Mesendoderm (in vitro differentiated cells): ENCODE measurements at regions not wholly inside any gene's neighbourhood (a gene's known extent, or its start where the extent isn't known, plus 50 kb on each side); places are given as distances from the start of the nearest gene placed in this dataset.

Experiments
- DNase-seq: peaks from one replicate; pipeline ENCODE4 v3.0.0; 2013
- H2AK5ac ChIP-seq: 2 replicates; pipeline ENCODE4 v1.6.1; 2013; ENCODE audit warnings: low read length, inconsistent platforms
- H2BK120ac ChIP-seq: 2 replicates; pipeline ENCODE4 v1.6.1; 2013; ENCODE audit warnings: low read depth, mild to moderate bottlenecking, low read length, moderate library complexity, mixed read lengths
- H2BK15ac ChIP-seq: replicated peaks from 2 replicates; pipeline ENCODE4 v1.6.1; 2013; ENCODE audit warnings: low read depth, mild to moderate bottlenecking, moderate library complexity
- H2BK5ac ChIP-seq: 2 replicates; pipeline ENCODE4 v1.6.1; 2013; ENCODE audit warnings: low read length, inconsistent platforms
- H3K18ac ChIP-seq: 2 replicates; pipeline ENCODE4 v1.6.1; 2013; ENCODE audit warnings: mild to moderate bottlenecking, low read length, mixed read lengths
- H3K23ac ChIP-seq: one replicate; pipeline ENCODE4 v1.6.1; 2013; ENCODE audit warnings: low read length
- H3K27ac ChIP-seq: 2 replicates; pipeline ENCODE4 v1.5.1; 2013; ENCODE audit warnings: low read depth, mild to moderate bottlenecking, inconsistent platforms, low read length, moderate library complexity
- H3K27me3 ChIP-seq: 2 replicates; pipeline ENCODE4 v1.6.1; 2013; ENCODE audit warnings: low read length, control low read depth, mild to moderate bottlenecking, inconsistent platforms; ENCODE audit not compliant: insufficient read depth, poor library complexity
- H3K36me3 ChIP-seq: 2 replicates; pipeline ENCODE4 v1.6.1; 2013; ENCODE audit warnings: low read length, inconsistent platforms; ENCODE audit not compliant: control insufficient read depth, insufficient read depth
- H3K4ac ChIP-seq: one replicate; pipeline ENCODE4 v1.6.1; 2013; ENCODE audit warnings: low read depth, mild to moderate bottlenecking, low read length, moderate library complexity
- H3K4me1 ChIP-seq: 2 replicates; pipeline ENCODE4 v1.6.1; 2013; ENCODE audit warnings: low read depth, low read length, inconsistent platforms; ENCODE audit not compliant: control insufficient read depth
- H3K4me2 ChIP-seq: 2 replicates; pipeline ENCODE4 v1.6.1; 2013; ENCODE audit warnings: low read length
- H3K4me3 ChIP-seq: 2 replicates; pipeline ENCODE4 v1.5.1; 2013; ENCODE audit warnings: mild to moderate bottlenecking, low read length
- H3K56ac ChIP-seq: one replicate; pipeline ENCODE4 v1.6.1; 2013; ENCODE audit warnings: low read length
- H3K79me1 ChIP-seq: 2 replicates; pipeline ENCODE4 v1.6.1; 2013; ENCODE audit warnings: low read length, inconsistent platforms
- H3K79me2 ChIP-seq: 2 replicates; pipeline ENCODE4 v1.6.1; 2013; ENCODE audit warnings: mild to moderate bottlenecking, low read length; ENCODE audit not compliant: control insufficient read depth, insufficient read depth
- H3K9ac ChIP-seq: 2 replicates; pipeline ENCODE4 v1.6.1; 2013; ENCODE audit warnings: low read length, inconsistent platforms
- H4K5ac ChIP-seq: one replicate; pipeline ENCODE4 v1.6.1; 2013; ENCODE audit warnings: low read length
- H4K8ac ChIP-seq: one replicate; pipeline ENCODE4 v1.6.1; 2013; ENCODE audit warnings: low read depth, mild to moderate bottlenecking, control low read depth, low read length, moderate library complexity
- WGBS: extraction: QIAGEN DNeasy Blood & Tissue Kit; methylation state at CpG from one replicate; pipeline ENCODE4 v1.1.7; 2013; ENCODE audit warnings: low lambda C conversion rate, missing lambda C conversion rate; ENCODE audit not compliant: insufficient coverage; ENCODE audit errors: extremely low coverage; 5-methylcytosine and 5-hydroxymethylcytosine counted together

GRCh38 chr2:61671561-61672315 is 133.6 kb upstream of the XPO1 start:
- Histone ChIP-seq H2BK5ac (no peak overlapping the region), H4K8ac (no peak overlapping the region), H3K79me2 (no peaks in the 10 kb centered on the region), H3K23ac (no peak overlapping the region), H3K9ac (no peak overlapping the region), H3K4me2 (no peak overlapping the region), H2BK120ac (no peak overlapping the region), H3K27me3 (no peaks in the 10 kb centered on the region), H4K5ac (no peak overlapping the region), H3K56ac (no peak overlapping the region), H3K4me1 (no peaks in the 10 kb centered on the region), H3K36me3 (no peaks in the 10 kb centered on the region), H3K4me3 (no peak overlapping the region), H2AK5ac (no peak overlapping the region), H3K27ac (no peak overlapping the region), H2BK15ac (no peak overlapping the region), H3K4ac (no peak overlapping the region), H3K79me1 (no peaks in the 10 kb centered on the region), H3K18ac (no peak overlapping the region)
- no peak for DNase-seq
- WGBS = no CpG with 5 or more reads among the region's 5 CpGs

GRCh38 chr2:61670591-61671501 is 132.7 kb upstream of the XPO1 start:
- H2BK5ac ChIP-seq = no peak overlapping the region
- no peak overlapping the region for H3K56ac ChIP-seq
- no peaks in the 10 kb centered on the region for H3K79me2 ChIP-seq
- no peaks in the 10 kb centered on the region for H3K79me1 ChIP-seq
- H3K4me2 ChIP-seq = no peak overlapping the region
- H3K36me3 ChIP-seq = no peaks in the 10 kb centered on the region
- no peak overlapping the region for H2AK5ac ChIP-seq
- no peak overlapping the region for H3K27ac ChIP-seq
- H2BK120ac ChIP-seq = no peak overlapping the region
- no peaks in the 10 kb centered on the region for H3K27me3 ChIP-seq
- no peak overlapping the region for H3K4me3 ChIP-seq
- no peak for DNase-seq
- H3K18ac ChIP-seq = no peak overlapping the region
- no peak overlapping the region for H2BK15ac ChIP-seq
- H3K4me1 ChIP-seq = no peaks in the 10 kb centered on the region
- no peak overlapping the region for H4K8ac ChIP-seq
- H3K4ac ChIP-seq = no peak overlapping the region
- H3K9ac ChIP-seq = no peak overlapping the region
- H4K5ac ChIP-seq = no peak overlapping the region
- H3K23ac ChIP-seq = no peak overlapping the region
- whole genome bisulfite sequencing = no CpG with 5 or more reads among the region's 3 CpGs

- no peak overlapping the region for H3K56ac ChIP-seq
- H2BK15ac ChIP-seq = no peak overlapping the region
- no peak overlapping the region for H3K4ac ChIP-seq
- no peak overlapping the region for H2BK5ac ChIP-seq
- DNase-seq = no peak
- H4K5ac ChIP-seq = no peak overlapping the region
- no peak overlapping the region for H3K27ac ChIP-seq
- H3K23ac ChIP-seq = no peak overlapping the region
- no peaks in the 10 kb centered on the region for H3K79me2 ChIP-seq
- H3K4me2 ChIP-seq = no peak overlapping the region
- no peaks in the 10 kb centered on the region for H3K36me3 ChIP-seq
- no peaks in the 10 kb centered on the region for H3K27me3 ChIP-seq
- H3K79me1 ChIP-seq = no peaks in the 10 kb centered on the region
- no peak overlapping the region for H4K8ac ChIP-seq
- no peak overlapping the region for H2AK5ac ChIP-seq
- no CpG with 5 or more reads among the region's 1 CpG for WGBS
- H3K9ac ChIP-seq = no peak overlapping the region
- H3K18ac ChIP-seq = no peak overlapping the region
- H3K4me1 ChIP-seq = no peaks in the 10 kb centered on the region
- no peak overlapping the region for H2BK120ac ChIP-seq
- no peak overlapping the region for H3K4me3 ChIP-seq
Observed at GRCh38 chr2:61664190-61664589, 126.0 kb upstream of the XPO1 start.

GRCh38 chr2:61662990-61663389 is 124.8 kb upstream of the XPO1 start:
- no peak overlapping the region for H3K18ac ChIP-seq
- H3K9ac ChIP-seq = no peak overlapping the region
- no peak for DNase-seq
- no peak overlapping the region for H4K8ac ChIP-seq
- no peak overlapping the region for H3K4ac ChIP-seq
- no peak overlapping the region for H3K23ac ChIP-seq
- WGBS = no CpG with 5 or more reads among the region's 7 CpGs
- no peak overlapping the region for H3K56ac ChIP-seq
- no peaks in the 10 kb centered on the region for H3K27me3 ChIP-seq
- no peak overlapping the region for H3K27ac ChIP-seq
- H4K5ac ChIP-seq = no peak overlapping the region
- H2BK5ac ChIP-seq = no peak overlapping the region
- no peak overlapping the region for H3K4me3 ChIP-seq
- no peak overlapping the region for H3K4me2 ChIP-seq
- no peaks in the 10 kb centered on the region for H3K36me3 ChIP-seq
- no peak overlapping the region for H2BK120ac ChIP-seq
- H3K4me1 ChIP-seq = no peaks in the 10 kb centered on the region
- no peaks in the 10 kb centered on the region for H3K79me2 ChIP-seq
- no peak overlapping the region for H2BK15ac ChIP-seq
- no peaks in the 10 kb centered on the region for H3K79me1 ChIP-seq
- H2AK5ac ChIP-seq = no peak overlapping the region

- Histone ChIP-seq H3K18ac (no peak overlapping the region), H2BK120ac (no peak overlapping the region), H3K9ac (no peak overlapping the region), H2BK5ac (no peak overlapping the region), H3K23ac (no peak overlapping the region), H3K4me2 (no peak overlapping the region), H4K5ac (no peak overlapping the region), H3K79me1 (no peaks in the 10 kb centered on the region), H4K8ac (no peak overlapping the region), H3K4ac (no peak overlapping the region), H3K27me3 (no peaks in the 10 kb centered on the region), H2BK15ac (no peak overlapping the region), H3K4me3 (no peak overlapping the region), H2AK5ac (no peak overlapping the region), H3K79me2 (no peaks in the 10 kb centered on the region), H3K27ac (no peak overlapping the region), H3K4me1 (no peaks in the 10 kb centered on the region), H3K36me3 (no peaks in the 10 kb centered on the region), H3K56ac (no peak overlapping the region)
- DNase-seq = no peak
- no CpG with 5 or more reads among the region's 4 CpGs for whole genome bisulfite sequencing
Observed at GRCh38 chr2:61660511-61661388, 122.6 kb upstream of the XPO1 start.
